OCI-LY3 (cell line): ENCODE measurements at regions not wholly inside any gene's neighbourhood (a gene's known extent, or its start where the extent isn't known, plus 50 kb on each side); places are given as distances from the start of the nearest gene placed in this dataset.

Experiments
- H2AFZ ChIP-seq: fragments of 200-600, 300-600 bp; shearing (Covaris generic); 2 replicates; pipeline ENCODE4 v1.6.0; 2014; ENCODE audit warnings: antibody characterized with exemption, low read depth, low read length
- H3K27ac ChIP-seq: fragments of 200-600, 300-600 bp; sonication (generic); 2 replicates; pipeline ENCODE4 v1.5.1; 2014; ENCODE audit warnings: mild to moderate bottlenecking, low read length, moderate library complexity, mixed read lengths
- H3K27me3 ChIP-seq: fragments of 200-600, 300-600 bp; sonication (generic); 2 replicates; pipeline ENCODE4 v1.6.1; 2014; ENCODE audit warnings: low read depth, low read length, mixed read lengths
- H3K36me3 ChIP-seq: fragments of 200-600, 300-600 bp; sonication (generic); replicated peaks from 2 replicates; pipeline ENCODE3; 2014; ENCODE audit warnings: low read depth, low read length, mixed read lengths
- H3K4me1 ChIP-seq: fragments of 300-600, 200-600 bp; sonication (generic); 2 replicates; pipeline ENCODE4 v1.6.1; 2014; ENCODE audit warnings: low read length, mixed read lengths
- H3K4me2 ChIP-seq: fragments of 200-600, 300-600 bp; sonication (generic); 2 replicates; pipeline ENCODE4 v1.6.1; 2014; ENCODE audit warnings: low read length, mixed read lengths
- H3K4me3 ChIP-seq: fragments of 300-600, 200-600 bp; sonication (generic); 2 replicates; pipeline ENCODE4 v1.5.1; 2014; ENCODE audit warnings: antibody characterized with exemption, mild to moderate bottlenecking, low read length, moderate library complexity
- H3K79me2 ChIP-seq: fragments of 300-600, 200-600 bp; shearing (Covaris generic); 2 replicates; pipeline ENCODE4 v1.6.1; 2014; ENCODE audit warnings: mild to moderate bottlenecking, low read length, mixed read lengths
- H3K9ac ChIP-seq: fragments of 300-600, 200-600 bp; shearing (Covaris generic); 2 replicates; pipeline ENCODE4 v1.6.0; 2014; ENCODE audit warnings: mild to moderate bottlenecking, low read length, moderate library complexity
- H3K9me3 ChIP-seq: fragments of 200-600, 300-600 bp; shearing (Covaris generic); 2 replicates; pipeline ENCODE4 v1.6.1; 2014; ENCODE audit warnings: low read length, mixed read lengths; ENCODE audit not compliant: insufficient read depth
- H4K20me1 ChIP-seq: fragments of 200-600, 300-600 bp; sonication (generic); 2 replicates; pipeline ENCODE4 v1.6.1; 2016; ENCODE audit warnings: low read length, mixed read lengths; ENCODE audit not compliant: insufficient read depth
- CTCF ChIP-seq: fragments of 200-600, 300-600 bp; sonication (generic); IDR thresholded peaks from 2 replicates; pipeline ENCODE4 v1.5.1; 2014; ENCODE audit warnings: antibody characterized with exemption, low read length, low read depth
- EZH2phosphoT487 ChIP-seq: fragments of 200-600 bp; shearing (Covaris generic); IDR thresholded peaks from 2 replicates; pipeline ENCODE4 v1.6.1; 2018; ENCODE audit warnings: antibody characterized with exemption, mixed run types, low read depth

DNA sequence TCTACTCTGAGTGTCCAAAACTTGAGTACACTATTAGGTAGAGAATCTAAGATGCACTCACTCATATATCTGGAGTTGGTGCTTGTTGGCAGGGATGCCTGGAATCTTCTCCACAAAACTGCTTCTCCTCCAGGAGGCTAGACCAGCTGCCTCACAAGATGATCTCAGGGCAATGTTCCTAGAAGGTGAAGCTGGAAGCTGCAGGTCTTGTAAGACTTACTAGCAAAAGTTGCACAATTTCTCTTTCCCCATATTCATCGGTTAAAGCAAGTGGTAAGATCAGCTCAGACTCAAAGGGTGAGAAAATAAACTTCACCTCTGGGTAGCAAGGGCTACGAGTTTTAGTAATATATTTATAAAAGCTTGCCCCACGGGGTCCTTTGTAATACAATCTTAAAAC is 454.4 kb upstream of the ACVR2A start:
- Histone ChIP-seq H3K36me3 (no peaks in the 10 kb centered on the region), H3K9ac (no peak overlapping the region), H3K4me2 (peak overlapping the region; percentile 52; the same call in 1 of the 2 replicates), H4K20me1 (no peaks in the 10 kb centered on the region), H3K4me1 (peaks cover 58% of the 10 kb centered on the region), H2AFZ (no peak overlapping the region), H3K27ac (no peak overlapping the region), H3K4me3 (no peak overlapping the region), H3K79me2 (no peaks in the 10 kb centered on the region), H3K9me3 (no peaks in the 10 kb centered on the region), H3K27me3 (peaks cover 8% of the 10 kb centered on the region)
- no peak for TF ChIP-seq CTCF
- TF ChIP-seq EZH2phosphoT487 = no peak

DNA sequence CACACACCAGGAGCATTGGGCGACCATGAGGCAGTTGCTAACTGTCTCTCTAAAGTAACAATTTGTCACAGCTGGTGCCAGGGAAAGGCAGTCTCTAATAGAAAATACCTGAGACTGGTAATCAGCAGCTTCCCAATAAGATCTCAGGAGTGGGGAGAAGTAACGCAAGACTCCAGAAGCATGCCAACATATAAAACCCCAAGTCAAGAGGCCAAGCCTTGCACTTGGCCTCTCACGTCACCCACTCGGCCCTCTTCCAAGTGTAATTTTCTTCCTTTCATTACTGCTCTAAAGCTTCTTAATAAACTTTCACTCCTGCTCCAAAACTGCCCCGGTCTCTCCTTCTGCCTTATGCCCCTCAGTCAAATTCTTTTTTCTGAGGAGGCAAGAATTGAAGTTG is 455.6 kb upstream of the ACVR2A start:
- H3K4me1 ChIP-seq = peaks cover 59% of the 10 kb centered on the region
- peak overlapping the region; percentile 52 for H3K4me2 ChIP-seq
- no peaks in the 10 kb centered on the region for H3K36me3 ChIP-seq
- H3K79me2 ChIP-seq = no peaks in the 10 kb centered on the region
- no peaks in the 10 kb centered on the region for H3K9me3 ChIP-seq
- no peak overlapping the region for H3K27ac ChIP-seq
- no peaks in the 10 kb centered on the region for H4K20me1 ChIP-seq
- H3K4me3 ChIP-seq = no peak overlapping the region
- no peak overlapping the region for H3K9ac ChIP-seq
- TF ChIP-seq CTCF = no peak
- no peak for TF ChIP-seq EZH2phosphoT487
- peaks cover 8% of the 10 kb centered on the region for H3K27me3 ChIP-seq
- H2AFZ ChIP-seq = no peak overlapping the region

- no peaks in the 10 kb centered on the region for H3K9me3 ChIP-seq
- TF ChIP-seq EZH2phosphoT487 (no peak), CTCF (no peak)
- no peaks in the 10 kb centered on the region for H4K20me1 ChIP-seq
These were observed 456.6 kb upstream of the ACVR2A start for GRCh38 chr2:147388217-147388616.

GRCh38 chr2:147386284-147386683 is 458.5 kb upstream of the ACVR2A start:
- Histone ChIP-seq H3K36me3 (no peaks in the 10 kb centered on the region), H3K9me3 (no peaks in the 10 kb centered on the region), H2AFZ (no peak overlapping the region), H3K27ac (no peak overlapping the region), H3K4me1 (peaks cover 55% of the 10 kb centered on the region), H3K27me3 (peaks cover 8% of the 10 kb centered on the region), H3K79me2 (no peaks in the 10 kb centered on the region), H3K4me3 (no peak overlapping the region), H3K9ac (no peak overlapping the region), H3K4me2 (no peak overlapping the region), H4K20me1 (no peaks in the 10 kb centered on the region)
- no peak for TF ChIP-seq CTCF
- no peak for TF ChIP-seq EZH2phosphoT487

More at GRCh38 chr2:147388217-147388616, 456.6 kb upstream of the ACVR2A start:
- H3K79me2 ChIP-seq = no peaks in the 10 kb centered on the region
- peaks cover 8% of the 10 kb centered on the region for H3K27me3 ChIP-seq
- H3K4me1 ChIP-seq = peaks cover 59% of the 10 kb centered on the region
- H3K36me3 ChIP-seq = no peaks in the 10 kb centered on the region
- no peak overlapping the region for H3K4me3 ChIP-seq
- H2AFZ ChIP-seq = no peak overlapping the region
- peak overlapping the region; percentile 52 for H3K4me2 ChIP-seq
- no peak overlapping the region for H3K9ac ChIP-seq
- H3K27ac ChIP-seq = no peak overlapping the region
